OCI-LY1 (cell line): ENCODE measurements at regions not wholly inside any gene's neighbourhood (a gene's known extent, or its start where the extent isn't known, plus 50 kb on each side); places are given as distances from the start of the nearest gene placed in this dataset.

Experiments used
- H2AFZ ChIP-seq: fragments of 200-600 bp; sonication (generic), shearing (Covaris generic); 2 replicates; pipeline ENCODE4 v1.6.0; 2014; ENCODE audit warnings: antibody characterized with exemption, mild to moderate bottlenecking, low read length
- H3F3A ChIP-seq: fragments of 200-600 bp; sonication (generic), shearing (Covaris generic); 2 replicates; pipeline ENCODE4 v1.6.0; 2014; ENCODE audit warnings: mild to moderate bottlenecking, antibody characterized with exemption, low read length, moderate library complexity; ENCODE audit not compliant: insufficient read depth
- H3K27ac ChIP-seq: fragments of 200-600 bp; sonication (generic); 2 replicates; pipeline ENCODE4 v1.5.1; 2014; ENCODE audit warnings: low read length, mixed run types, mild to moderate bottlenecking, low read depth; ENCODE audit not compliant: poor library complexity, severe bottlenecking
- H3K27me3 ChIP-seq: fragments of 200-600 bp; sonication (generic); 2 replicates; pipeline ENCODE4 v1.6.0; 2014; ENCODE audit warnings: antibody characterized with exemption, mild to moderate bottlenecking, low read length, moderate library complexity; ENCODE audit not compliant: insufficient read depth
- H3K36me3 ChIP-seq: fragments of 200-600 bp; sonication (generic); 2 replicates; pipeline ENCODE4 v1.6.1; 2014; ENCODE audit warnings: mild to moderate bottlenecking, antibody characterized with exemption, low read length, moderate library complexity, mixed read lengths; ENCODE audit not compliant: insufficient read depth
- H3K4me1 ChIP-seq: fragments of 200-600 bp; sonication (generic); 2 replicates; pipeline ENCODE4 v1.5.1; 2014; ENCODE audit warnings: mild to moderate bottlenecking, low read length, moderate library complexity; ENCODE audit not compliant: insufficient read depth, severe bottlenecking
- H3K4me2 ChIP-seq: fragments of 200-600 bp; sonication (generic), shearing (Covaris generic); 2 replicates; pipeline ENCODE4 v1.6.1; 2014; ENCODE audit warnings: low read length
- H3K4me3 ChIP-seq: fragments of 200-600 bp; sonication (generic); 2 replicates; pipeline ENCODE4 v1.5.1; 2014; ENCODE audit warnings: low read length, low read depth, mild to moderate bottlenecking, mixed read lengths; ENCODE audit not compliant: poor library complexity, severe bottlenecking
- H3K79me2 ChIP-seq: fragments of 200-600 bp; shearing (Covaris generic); 2 replicates; pipeline ENCODE4 v1.6.1; 2016; ENCODE audit warnings: mixed run types, low read length, mixed read lengths; ENCODE audit not compliant: insufficient read depth
- H3K9ac ChIP-seq: fragments of 200-600 bp; sonication (generic), shearing (Covaris generic); 2 replicates; pipeline ENCODE4 v1.6.1; 2014; ENCODE audit warnings: mild to moderate bottlenecking, low read length, mixed read lengths
- H3K9me2 ChIP-seq: fragments of 200-600 bp; sonication (generic), shearing (Covaris generic); 2 replicates; pipeline ENCODE4 v1.6.1; 2014; ENCODE audit warnings: low read depth, mild to moderate bottlenecking, low read length, mixed read lengths
- H3K9me3 ChIP-seq: fragments of 200-600 bp; shearing (Covaris generic); 2 replicates; pipeline ENCODE4 v1.6.1; 2014; ENCODE audit warnings: low read length, mixed read lengths
- H4K20me1 ChIP-seq: fragments of 200-600 bp; sonication (generic), shearing (Covaris generic); 2 replicates; pipeline ENCODE4 v1.6.0; 2016; ENCODE audit warnings: mild to moderate bottlenecking, low read length; ENCODE audit not compliant: insufficient read depth
- CTCF ChIP-seq: fragments of 200-600 bp; sonication (generic), shearing (Covaris generic); IDR thresholded peaks from 2 replicates; pipeline ENCODE4 v1.5.1; 2017; ENCODE audit warnings: mild to moderate bottlenecking, antibody characterized with exemption, low read length, moderate library complexity, mixed read lengths
- EZH2 ChIP-seq: fragments of 200-600 bp; sonication (generic), shearing (Covaris generic); IDR thresholded peaks from 2 replicates; pipeline ENCODE4 v1.8.0; 2017; ENCODE audit warnings: borderline replicate concordance, mixed run types, mild to moderate bottlenecking, antibody characterized with exemption, low read length, moderate library complexity, mixed read lengths

DNA sequence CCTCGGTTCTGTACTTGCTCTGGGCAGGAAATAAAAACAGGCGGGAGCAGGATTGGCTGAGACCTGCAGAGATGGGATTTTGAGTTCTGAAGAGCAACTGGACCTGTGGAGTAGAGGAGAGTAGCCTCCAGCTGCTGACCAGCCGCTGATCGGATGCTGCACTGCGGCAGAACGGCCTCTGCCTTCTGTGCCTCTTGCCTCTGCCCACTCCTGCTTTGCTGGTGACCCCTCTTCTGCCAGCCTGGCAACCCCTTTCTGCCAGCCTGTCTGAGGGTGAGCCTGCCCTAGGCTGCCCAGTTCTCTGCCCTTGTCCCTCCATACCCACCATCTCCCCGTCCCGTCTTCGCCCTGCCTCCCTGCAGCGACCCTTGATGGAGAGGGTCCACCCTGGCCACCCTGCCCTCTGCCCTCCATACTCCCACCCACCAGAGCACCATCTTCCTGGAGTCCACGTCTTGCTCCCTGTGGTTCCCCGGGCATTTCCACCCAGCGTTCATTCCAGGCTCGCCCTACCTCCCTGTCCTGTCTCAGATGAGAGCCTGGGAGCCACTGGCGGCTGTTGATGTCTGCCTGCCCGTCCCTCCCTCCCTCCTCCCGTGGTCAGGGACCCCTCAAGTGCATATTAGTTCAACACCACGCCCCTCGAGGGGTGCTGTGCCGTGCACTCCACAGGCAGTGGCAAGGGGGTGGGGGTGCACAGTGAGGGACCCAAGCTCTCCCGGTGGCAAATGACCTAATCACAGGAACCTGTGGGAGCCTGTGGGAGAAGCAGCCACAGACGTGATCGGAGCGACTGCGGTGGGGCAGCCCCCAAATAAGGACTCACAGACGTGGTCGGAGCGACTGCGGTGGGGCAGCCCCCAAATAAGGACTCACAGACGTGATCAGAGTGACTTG lies 863.3 kb downstream of the TBC1D22A start:
- Histone ChIP-seq H3K79me2 (no peaks in the 10 kb centered on the region), H3K36me3 (no peaks in the 10 kb centered on the region), H2AFZ (no peak overlapping the region), H3K4me2 (no peak overlapping the region), H3K27me3 (0 out of 2 replicates have a peak, but pooled peaks cover 3% of the 10 kb centered on the region), H3K9ac (no peak overlapping the region), H3K27ac (no peak overlapping the region), H3F3A (no peaks in the 10 kb centered on the region), H3K9me2 (no peaks in the 10 kb centered on the region), H3K4me3 (no peak overlapping the region), H3K9me3 (no peaks in the 10 kb centered on the region), H3K4me1 (no peaks in the 10 kb centered on the region), H4K20me1 (no peaks in the 10 kb centered on the region)
- TF ChIP-seq EZH2 (no peak), CTCF (no peak)

DNA sequence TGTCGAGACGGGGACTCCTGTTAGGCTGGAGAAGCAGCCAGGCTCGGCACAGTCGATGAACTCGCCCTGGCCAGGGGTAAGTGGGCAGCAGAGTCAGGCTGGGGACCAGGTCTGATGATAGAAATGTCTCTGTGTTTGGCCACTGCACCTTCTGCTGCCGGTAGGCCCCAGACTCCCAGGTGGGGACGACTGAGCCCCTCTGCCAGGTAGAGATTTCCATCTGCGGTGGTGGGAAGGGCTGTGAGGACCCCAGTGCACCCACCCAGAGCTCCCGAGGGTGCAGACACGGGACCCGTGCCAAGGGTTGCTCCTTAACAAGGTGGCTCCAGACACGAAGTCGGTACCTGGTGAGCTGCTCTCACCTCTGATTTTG lies 862.5 kb downstream of the TBC1D22A start:
- no peaks in the 10 kb centered on the region for H3K36me3 ChIP-seq

DNA sequence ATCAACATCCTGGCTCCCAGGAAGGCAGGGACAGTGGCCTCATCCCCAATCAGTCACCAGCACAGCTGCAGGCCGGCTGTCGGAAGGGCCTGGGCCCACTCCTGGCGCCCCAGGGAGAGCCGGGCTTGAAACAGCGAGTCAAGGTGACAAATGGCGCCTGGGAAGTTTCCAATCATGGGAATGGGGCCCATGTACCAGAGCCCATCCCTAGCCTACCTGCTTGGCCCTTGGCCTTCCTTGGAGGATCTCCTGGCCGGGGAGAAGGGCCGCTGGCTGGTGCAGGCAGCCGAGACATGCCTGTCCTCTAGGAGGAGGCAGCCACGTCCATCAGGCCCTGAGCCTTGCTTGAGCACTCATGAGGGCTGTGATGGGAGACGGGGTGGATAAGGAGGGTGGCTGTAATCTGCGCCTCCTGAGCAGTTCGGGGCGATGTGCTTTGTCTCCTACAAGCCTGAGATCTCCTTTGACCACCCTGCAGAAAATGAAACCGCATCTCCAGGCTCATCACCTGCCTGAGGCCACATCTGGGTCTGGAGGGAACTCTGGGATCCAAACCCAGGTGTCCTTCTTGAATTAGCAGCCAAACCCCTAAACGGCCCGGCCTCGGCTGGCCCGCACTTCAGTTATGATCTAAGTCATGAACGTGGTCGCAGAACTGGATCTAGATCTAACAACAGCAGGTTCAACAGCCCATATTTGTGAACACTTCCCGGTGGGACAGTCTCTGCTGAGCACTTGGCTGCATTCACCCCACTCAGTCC lies 862.0 kb downstream of the TBC1D22A start:
- no peak for TF ChIP-seq EZH2
- no peak for TF ChIP-seq CTCF
- Histone ChIP-seq H3F3A (no peaks in the 10 kb centered on the region), H2AFZ (no peak overlapping the region), H3K27me3 (0 out of 2 replicates have a peak, but pooled peaks cover 3% of the 10 kb centered on the region), H3K9me3 (no peaks in the 10 kb centered on the region), H3K9ac (no peak overlapping the region), H3K9me2 (no peaks in the 10 kb centered on the region), H3K27ac (no peak overlapping the region), H4K20me1 (no peaks in the 10 kb centered on the region), H3K4me1 (no peaks in the 10 kb centered on the region), H3K36me3 (no peaks in the 10 kb centered on the region), H3K4me3 (no peak overlapping the region), H3K79me2 (no peaks in the 10 kb centered on the region), H3K4me2 (no peak overlapping the region)

More for the DNA sequence above, 862.5 kb downstream of the TBC1D22A start:
- Histone ChIP-seq H3K27ac (no peak overlapping the region), H3F3A (no peaks in the 10 kb centered on the region), H3K79me2 (no peaks in the 10 kb centered on the region), H3K9ac (no peak overlapping the region), H3K4me2 (no peak overlapping the region), H3K9me2 (no peaks in the 10 kb centered on the region), H3K27me3 (0 out of 2 replicates have a peak, but pooled peaks cover 3% of the 10 kb centered on the region), H3K4me3 (no peak overlapping the region), H4K20me1 (no peaks in the 10 kb centered on the region), H3K4me1 (no peaks in the 10 kb centered on the region), H2AFZ (no peak overlapping the region), H3K9me3 (no peaks in the 10 kb centered on the region)
- TF ChIP-seq CTCF = no peak
- TF ChIP-seq EZH2 = no peak
